AG10803 (cell line): ENCODE measurements at regions not wholly inside any gene's neighbourhood (a gene's known extent, or its start where the extent isn't known, plus 50 kb on each side); places are given as distances from the start of the nearest gene placed in this dataset.

Source experiments
- DNase-seq: peaks from one replicate; pipeline ENCODE4 v3.0.0; 2010; ENCODE audit warnings: low read depth
- H3K4me3 ChIP-seq: 2 replicates; pipeline ENCODE4 v1.5.1; 2011; ENCODE audit warnings: mild to moderate bottlenecking, low read length, control low read depth
- TF ChIP-seq, protein P1 (sequence below): conservative IDR thresholded peaks from 2 replicates; pipeline ENCODE4 v1.5.1; 2011; ENCODE audit warnings: mild to moderate bottlenecking, low read length, control low read depth, inconsistent platforms

DNA sequence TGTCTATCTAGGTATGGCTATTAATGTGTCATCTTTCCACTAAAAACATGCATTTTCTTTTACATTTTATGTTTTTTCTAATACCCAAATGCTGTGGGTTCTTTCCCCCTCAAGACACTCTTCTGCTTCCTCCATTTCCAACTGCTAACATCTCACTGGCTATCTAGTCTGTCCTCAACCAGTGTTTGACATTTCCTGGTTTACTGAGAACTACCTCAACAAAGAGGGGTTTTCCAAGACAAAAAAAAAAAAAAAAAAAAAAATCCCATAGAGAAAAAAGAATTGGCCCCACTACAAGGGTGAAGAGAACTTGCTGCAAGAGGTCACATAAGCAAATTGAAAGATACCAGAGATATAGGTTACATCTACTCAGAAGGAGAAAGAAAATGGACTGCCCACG, 359.7 kb downstream of the CRPPA start:
- TF ChIP-seq, protein P1, sequence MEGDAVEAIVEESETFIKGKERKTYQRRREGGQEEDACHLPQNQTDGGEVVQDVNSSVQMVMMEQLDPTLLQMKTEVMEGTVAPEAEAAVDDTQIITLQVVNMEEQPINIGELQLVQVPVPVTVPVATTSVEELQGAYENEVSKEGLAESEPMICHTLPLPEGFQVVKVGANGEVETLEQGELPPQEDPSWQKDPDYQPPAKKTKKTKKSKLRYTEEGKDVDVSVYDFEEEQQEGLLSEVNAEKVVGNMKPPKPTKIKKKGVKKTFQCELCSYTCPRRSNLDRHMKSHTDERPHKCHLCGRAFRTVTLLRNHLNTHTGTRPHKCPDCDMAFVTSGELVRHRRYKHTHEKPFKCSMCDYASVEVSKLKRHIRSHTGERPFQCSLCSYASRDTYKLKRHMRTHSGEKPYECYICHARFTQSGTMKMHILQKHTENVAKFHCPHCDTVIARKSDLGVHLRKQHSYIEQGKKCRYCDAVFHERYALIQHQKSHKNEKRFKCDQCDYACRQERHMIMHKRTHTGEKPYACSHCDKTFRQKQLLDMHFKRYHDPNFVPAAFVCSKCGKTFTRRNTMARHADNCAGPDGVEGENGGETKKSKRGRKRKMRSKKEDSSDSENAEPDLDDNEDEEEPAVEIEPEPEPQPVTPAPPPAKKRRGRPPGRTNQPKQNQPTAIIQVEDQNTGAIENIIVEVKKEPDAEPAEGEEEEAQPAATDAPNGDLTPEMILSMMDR: no peak
- H3K4me3 ChIP-seq: no peak overlapping the region
- no peak for DNase-seq

DNA sequence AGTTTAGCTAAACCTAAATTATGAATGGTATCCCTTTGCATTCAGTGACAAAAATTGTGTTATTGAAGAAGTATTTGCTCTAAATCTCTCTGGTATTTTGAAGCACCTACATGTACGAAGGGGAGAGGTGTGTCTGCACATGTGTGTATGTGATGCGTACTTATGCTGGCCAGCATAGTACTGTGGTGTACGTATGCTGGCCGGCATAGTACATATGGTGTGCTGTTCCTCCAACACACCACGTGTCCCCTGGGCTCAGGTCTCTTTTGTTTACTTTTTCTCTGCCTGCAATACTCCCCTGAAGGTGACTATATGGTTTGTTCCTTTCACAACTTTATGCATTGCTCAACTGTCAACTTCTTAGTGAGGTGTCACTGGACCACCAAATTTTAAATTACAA, 360.3 kb downstream of the CRPPA start:
- no peak overlapping the region for H3K4me3 ChIP-seq

DNA sequence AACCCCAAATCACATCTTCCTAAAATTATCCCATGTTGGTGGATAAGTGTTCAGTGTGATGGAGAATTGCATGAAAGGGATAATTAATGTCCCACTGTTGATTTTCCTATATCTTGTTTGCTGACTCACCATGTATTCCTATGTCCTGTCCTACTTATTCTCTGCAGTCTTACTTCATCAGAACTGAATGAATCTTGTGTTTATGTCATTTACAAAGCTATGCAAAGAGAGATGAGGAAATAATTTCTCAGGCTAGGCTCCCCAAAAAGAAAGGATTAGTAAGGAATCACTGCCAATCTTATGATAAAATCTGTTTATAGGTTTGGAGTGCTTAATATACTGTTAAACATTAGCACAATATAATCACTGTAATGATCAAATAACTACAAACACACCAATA, 360.8 kb downstream of the CRPPA start:
- H3K4me3 ChIP-seq: no peak overlapping the region
- no peak for DNase-seq
- TF ChIP-seq, protein P1: no peak

More for the DNA sequence above, 360.3 kb downstream of the CRPPA start:
- TF ChIP-seq, protein P1: no peak
- no peak for DNase-seq

DNA sequence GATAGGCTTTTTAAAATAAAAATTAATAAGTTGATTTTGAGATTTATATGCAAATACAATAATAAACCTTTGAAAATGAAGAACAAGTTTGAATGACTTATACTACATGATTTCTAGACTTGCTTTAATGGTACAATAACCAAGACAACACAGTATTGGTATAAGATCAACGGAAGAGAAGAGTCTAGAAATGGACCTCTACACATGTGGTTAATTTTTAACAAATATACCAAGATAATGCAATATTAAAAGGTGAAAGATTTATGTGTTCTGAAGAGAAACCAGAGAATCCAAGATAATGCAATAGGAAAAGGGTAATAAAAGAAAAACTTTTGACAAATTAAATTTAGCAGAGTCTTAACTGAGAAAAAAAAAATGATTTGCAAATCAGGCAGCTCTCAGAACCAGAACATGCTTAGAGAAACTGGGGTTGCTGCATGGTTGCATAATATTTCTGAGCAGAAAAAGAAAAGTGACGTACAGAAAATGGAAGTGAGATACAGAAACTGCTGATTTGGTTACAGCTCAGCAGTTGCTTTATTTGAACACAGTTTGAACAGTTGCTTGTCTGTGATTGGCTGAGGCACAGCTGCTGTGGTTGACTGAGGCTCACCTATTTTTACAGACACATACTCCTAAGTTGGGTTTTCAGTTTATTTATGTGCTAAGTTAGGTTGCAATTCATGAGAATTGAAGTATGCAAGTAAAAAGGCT, 365.9 kb downstream of the CRPPA start:
- TF ChIP-seq, protein P1: no peak
- no peak overlapping the region for H3K4me3 ChIP-seq
- no peak for DNase-seq

DNA sequence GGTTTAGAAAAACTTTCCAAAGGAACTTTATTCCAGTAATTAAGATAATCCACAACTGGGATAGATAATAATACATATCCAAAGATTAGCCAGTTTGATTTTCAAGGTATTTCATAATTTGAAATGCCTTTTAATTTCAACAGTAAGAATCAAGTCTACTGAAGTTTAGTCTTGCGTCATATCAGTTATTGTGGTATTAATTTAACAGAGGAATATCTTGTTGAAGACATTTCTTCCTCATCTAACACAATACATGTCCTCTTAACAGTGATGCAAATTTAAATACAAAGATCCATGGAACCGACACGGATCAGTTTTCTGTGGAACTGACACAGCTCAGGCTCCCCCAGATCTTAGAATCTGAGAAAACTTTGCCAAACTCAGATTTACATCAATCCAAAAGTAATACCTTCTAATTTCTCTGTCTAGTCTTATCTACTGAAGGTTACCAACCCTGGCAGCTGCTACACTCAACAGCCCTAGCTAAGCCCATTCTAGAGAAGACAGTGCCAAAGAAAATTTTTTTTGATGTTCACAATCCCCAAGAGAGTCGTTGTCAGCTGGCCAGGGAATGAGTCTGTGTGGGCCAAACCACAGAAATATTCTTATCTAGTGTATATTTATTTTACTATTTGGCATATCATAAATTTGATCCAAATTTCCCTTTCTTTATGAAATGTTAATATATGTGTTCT, 365.2 kb upstream of the MEOX2 start:
- no peak for DNase-seq
- TF ChIP-seq, protein P1: no peak

DNA sequence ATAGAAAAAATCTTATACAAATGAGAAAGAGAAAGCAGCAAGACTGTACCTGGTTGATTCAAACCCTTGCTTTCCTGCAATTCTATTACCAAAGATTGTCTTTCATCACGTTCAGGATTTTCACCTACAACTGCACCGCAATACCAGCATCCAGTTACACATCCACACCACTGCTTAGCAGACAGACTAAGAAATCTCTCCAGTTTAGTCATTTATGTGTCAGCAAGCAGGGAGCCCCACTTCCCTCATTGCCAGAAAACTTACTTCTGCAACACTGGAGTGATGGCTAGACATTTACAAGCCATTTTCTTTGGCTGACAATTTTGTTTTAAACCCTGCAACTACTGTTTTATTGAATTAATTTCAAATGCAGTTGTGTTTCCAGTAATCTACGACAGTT, 359.6 kb upstream of the MEOX2 start:
- no peak overlapping the region for H3K4me3 ChIP-seq
- peak; percentile 43 for DNase-seq
- TF ChIP-seq, protein P1: no peak

More for the DNA sequence above, 365.2 kb upstream of the MEOX2 start:
- no peak overlapping the region for H3K4me3 ChIP-seq

DNA sequence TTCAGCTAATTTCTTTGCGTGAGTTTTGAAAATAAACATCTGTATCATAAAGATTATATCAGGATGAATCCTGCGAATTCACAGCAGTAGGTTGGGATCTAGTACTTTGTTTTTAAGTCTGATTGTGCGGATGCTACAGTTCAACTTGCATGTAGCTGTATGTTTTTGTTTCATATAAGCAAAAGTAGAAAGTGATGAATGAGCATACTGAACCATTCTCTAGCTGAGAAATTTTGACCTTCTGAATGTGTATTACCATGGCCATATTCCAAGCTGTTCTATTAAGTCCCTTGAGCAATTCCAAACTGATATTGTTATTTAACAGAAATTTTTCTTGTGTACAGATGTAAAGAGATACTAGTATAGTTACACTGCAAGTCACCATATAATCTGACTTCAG, 358.8 kb upstream of the MEOX2 start:
- no peak for DNase-seq
- TF ChIP-seq, protein P1: no peak
- no peak overlapping the region for H3K4me3 ChIP-seq
